Parathyroid adenoma (tissue), 2 donors: ENCODE measurements at regions not wholly inside any gene's neighbourhood (a gene's known extent, or its start where the extent isn't known, plus 50 kb on each side); places are given as distances from the start of the nearest gene placed in this dataset.

ENCODE experiments used
- H2AFZ ChIP-seq: fragments of 300-600 bp; sonication (generic); one replicate; pipeline ENCODE4 v1.7.0; 2017; ENCODE audit warnings: antibody characterized with exemption, mild to moderate bottlenecking
- H3K27ac ChIP-seq: fragments of 300-600 bp; sonication (generic); one replicate; pipeline ENCODE4 v1.7.0; 2017
- H3K27me3 ChIP-seq: fragments of 300-600 bp; sonication (generic); one replicate; pipeline ENCODE4 v1.7.0; 2017; ENCODE audit warnings: low read length; ENCODE audit not compliant: control insufficient read depth, insufficient read depth
- H3K36me3 ChIP-seq: fragments of 300-600 bp; sonication (generic); one replicate; pipeline ENCODE4 v1.7.0; 2017; ENCODE audit warnings: low read length; ENCODE audit not compliant: control insufficient read depth, insufficient read depth
- H3K4me1 ChIP-seq: fragments of 300-600 bp; sonication (generic); one replicate; pipeline ENCODE4 v1.7.0; 2017; ENCODE audit warnings: control low read depth
- H3K4me2 ChIP-seq: fragments of 300-600 bp; sonication (generic); one replicate; pipeline ENCODE4 v1.7.0; 2017; ENCODE audit warnings: low read length
- H3K4me3 ChIP-seq: fragments of 300-600 bp; sonication (generic); one replicate; pipeline ENCODE4 v1.7.0; 2017; ENCODE audit warnings: low read depth, low read length
- H3K79me2 ChIP-seq: fragments of 300-600 bp; sonication (generic); one replicate; pipeline ENCODE4 v1.7.0; 2017; ENCODE audit warnings: control low read depth
- H3K9ac ChIP-seq: fragments of 300-600 bp; sonication (generic); one replicate; pipeline ENCODE4 v1.7.0; 2017; ENCODE audit warnings: mild to moderate bottlenecking
- H3K9me3 ChIP-seq: fragments of 300-600 bp; sonication (generic); one replicate; pipeline ENCODE4 v1.7.0; 2017; ENCODE audit warnings: low read length; ENCODE audit not compliant: control insufficient read depth
- TF ChIP-seq, protein P1 (sequence below): fragments of 300-600 bp; sonication (generic); IDR thresholded peaks from one replicate; pipeline ENCODE4 v1.7.0; 2017; ENCODE audit warnings: antibody characterized with exemption, mild to moderate bottlenecking
- donor health status: primary hyperparathyroidism.

DNA sequence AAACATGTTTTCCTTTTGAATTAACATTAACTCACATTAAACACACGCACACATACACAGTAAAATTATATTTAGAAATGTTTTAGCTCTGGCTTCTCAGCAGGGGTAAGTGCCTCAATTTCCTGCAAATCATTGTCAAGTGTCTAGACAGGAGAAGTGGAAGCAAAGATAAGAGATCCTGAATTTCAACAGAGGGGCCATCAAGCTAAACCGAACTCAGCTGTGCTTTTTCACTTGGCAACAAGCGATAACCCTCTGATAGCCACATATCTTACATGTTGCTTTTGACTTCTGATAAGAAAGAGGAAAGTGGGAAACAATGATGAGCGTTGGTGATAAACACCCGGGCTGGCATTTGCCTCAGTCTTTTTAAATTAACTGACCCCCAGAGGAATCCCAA is 79.7 kb upstream of the SPDL1 start:
- H2AFZ ChIP-seq = no peak overlapping the region
- H3K27me3 ChIP-seq = no peaks in the 10 kb centered on the region
- no peak overlapping the region for H3K27ac ChIP-seq
- H3K4me3 ChIP-seq = no peak overlapping the region
- TF ChIP-seq, protein P1, sequence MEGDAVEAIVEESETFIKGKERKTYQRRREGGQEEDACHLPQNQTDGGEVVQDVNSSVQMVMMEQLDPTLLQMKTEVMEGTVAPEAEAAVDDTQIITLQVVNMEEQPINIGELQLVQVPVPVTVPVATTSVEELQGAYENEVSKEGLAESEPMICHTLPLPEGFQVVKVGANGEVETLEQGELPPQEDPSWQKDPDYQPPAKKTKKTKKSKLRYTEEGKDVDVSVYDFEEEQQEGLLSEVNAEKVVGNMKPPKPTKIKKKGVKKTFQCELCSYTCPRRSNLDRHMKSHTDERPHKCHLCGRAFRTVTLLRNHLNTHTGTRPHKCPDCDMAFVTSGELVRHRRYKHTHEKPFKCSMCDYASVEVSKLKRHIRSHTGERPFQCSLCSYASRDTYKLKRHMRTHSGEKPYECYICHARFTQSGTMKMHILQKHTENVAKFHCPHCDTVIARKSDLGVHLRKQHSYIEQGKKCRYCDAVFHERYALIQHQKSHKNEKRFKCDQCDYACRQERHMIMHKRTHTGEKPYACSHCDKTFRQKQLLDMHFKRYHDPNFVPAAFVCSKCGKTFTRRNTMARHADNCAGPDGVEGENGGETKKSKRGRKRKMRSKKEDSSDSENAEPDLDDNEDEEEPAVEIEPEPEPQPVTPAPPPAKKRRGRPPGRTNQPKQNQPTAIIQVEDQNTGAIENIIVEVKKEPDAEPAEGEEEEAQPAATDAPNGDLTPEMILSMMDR = no peak
- H3K4me2 ChIP-seq = no peak overlapping the region
- no peaks in the 10 kb centered on the region for H3K4me1 ChIP-seq
- no peaks in the 10 kb centered on the region for H3K9me3 ChIP-seq
- H3K36me3 ChIP-seq = no peaks in the 10 kb centered on the region
- H3K79me2 ChIP-seq = no peaks in the 10 kb centered on the region
- no peak overlapping the region for H3K9ac ChIP-seq

DNA sequence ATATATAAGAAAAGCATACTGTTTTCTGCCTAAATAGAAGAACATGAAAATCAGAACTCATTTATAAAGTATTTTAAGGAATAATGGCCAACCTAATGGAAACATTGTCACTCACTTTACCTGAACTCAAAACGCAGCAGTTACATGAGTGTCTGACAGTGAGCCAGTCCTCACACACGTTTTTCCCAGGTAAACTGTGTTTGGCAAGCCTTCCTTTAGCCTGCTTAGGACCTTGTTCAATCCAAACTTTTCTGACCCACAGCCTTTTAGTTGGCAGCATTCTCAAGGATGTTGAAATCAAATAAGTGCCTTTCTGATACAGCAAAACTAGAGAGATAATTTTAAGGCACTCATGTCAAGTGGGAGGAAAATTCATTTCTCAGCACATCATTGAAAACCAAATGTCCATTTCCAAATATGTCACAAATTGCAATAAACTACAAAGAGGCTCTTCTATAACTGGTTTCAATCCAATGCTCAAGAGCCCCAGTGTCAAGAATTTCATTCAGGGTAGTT is 83.5 kb upstream of the SPDL1 start:
- Histone ChIP-seq H3K9ac (no peak overlapping the region), H3K36me3 (no peaks in the 10 kb centered on the region)

DNA sequence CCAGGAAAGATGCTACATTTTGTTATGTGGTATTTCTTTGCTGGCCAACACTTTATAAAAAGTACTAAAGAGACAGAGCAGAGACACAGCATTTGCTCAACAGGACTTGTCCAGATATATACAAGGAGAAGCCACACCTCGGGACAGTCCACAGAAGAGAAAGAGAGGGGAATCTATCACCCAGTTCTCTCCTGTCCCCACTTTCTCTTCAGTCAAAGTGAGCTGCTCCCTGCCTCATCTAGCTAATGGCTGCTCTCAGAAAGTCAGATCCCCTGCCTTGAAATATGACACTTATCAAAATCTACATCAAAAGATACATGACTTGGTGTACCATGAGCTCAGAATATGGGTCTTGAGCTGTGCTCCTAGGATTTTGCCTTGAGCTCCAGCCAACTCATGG is 86.7 kb upstream of the SPDL1 start:
- TF ChIP-seq, protein P1 = no peak
- Histone ChIP-seq H3K27ac (no peak overlapping the region), H3K4me1 (no peaks in the 10 kb centered on the region), H3K9ac (no peak overlapping the region), H3K4me2 (no peak overlapping the region), H3K4me3 (no peak overlapping the region), H2AFZ (peak overlapping the region; percentile 65), H3K27me3 (no peaks in the 10 kb centered on the region), H3K36me3 (no peaks in the 10 kb centered on the region), H3K9me3 (no peaks in the 10 kb centered on the region), H3K79me2 (no peaks in the 10 kb centered on the region)

More for the DNA sequence above, 83.5 kb upstream of the SPDL1 start:
- H3K79me2 ChIP-seq = no peaks in the 10 kb centered on the region
- no peak overlapping the region for H3K4me3 ChIP-seq
- no peak overlapping the region for H3K27ac ChIP-seq
- no peak overlapping the region for H3K4me2 ChIP-seq
- H3K27me3 ChIP-seq = no peaks in the 10 kb centered on the region
- no peak overlapping the region for H2AFZ ChIP-seq
- TF ChIP-seq, protein P1 = no peak
- H3K4me1 ChIP-seq = no peaks in the 10 kb centered on the region
- H3K9me3 ChIP-seq = no peaks in the 10 kb centered on the region

DNA sequence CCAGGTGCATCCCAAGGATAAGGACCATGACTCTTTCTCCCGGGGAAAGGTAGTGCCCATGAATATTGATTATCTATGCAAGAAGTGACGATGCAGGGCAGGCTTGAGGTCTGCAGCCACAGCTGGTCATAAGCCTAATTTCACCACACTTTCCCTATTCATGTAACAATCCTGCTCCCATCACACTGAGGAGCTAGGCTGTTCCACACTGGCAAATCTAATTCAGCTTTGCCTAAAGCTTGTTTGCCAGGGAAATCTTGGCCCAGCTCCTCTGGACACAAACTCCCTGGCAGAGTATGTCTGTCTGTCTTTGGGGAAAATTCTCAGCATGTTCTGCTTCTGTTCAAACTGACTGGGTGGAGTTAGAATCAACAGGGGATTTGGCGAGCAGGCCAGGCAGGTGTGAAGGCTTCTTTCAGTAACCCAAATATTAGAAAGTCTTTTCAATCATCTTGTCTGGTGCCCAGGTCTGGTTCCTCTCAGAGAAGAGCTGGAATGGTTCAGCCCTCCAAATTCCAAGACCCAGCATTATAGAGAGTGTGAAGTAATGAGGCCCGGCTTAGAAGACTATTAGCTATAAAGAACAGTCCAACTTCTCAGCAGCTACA is 88.5 kb upstream of the SPDL1 start:
- H3K9me3 ChIP-seq = no peaks in the 10 kb centered on the region
- H3K27ac ChIP-seq = no peak overlapping the region
- H3K4me2 ChIP-seq = no peak overlapping the region
- H3K36me3 ChIP-seq = no peaks in the 10 kb centered on the region
- H3K4me3 ChIP-seq = no peak overlapping the region
- no peak overlapping the region for H2AFZ ChIP-seq
- H3K9ac ChIP-seq = no peak overlapping the region
- H3K79me2 ChIP-seq = no peaks in the 10 kb centered on the region
- no peaks in the 10 kb centered on the region for H3K27me3 ChIP-seq
- TF ChIP-seq, protein P1 = no peak
- H3K4me1 ChIP-seq = no peaks in the 10 kb centered on the region

DNA sequence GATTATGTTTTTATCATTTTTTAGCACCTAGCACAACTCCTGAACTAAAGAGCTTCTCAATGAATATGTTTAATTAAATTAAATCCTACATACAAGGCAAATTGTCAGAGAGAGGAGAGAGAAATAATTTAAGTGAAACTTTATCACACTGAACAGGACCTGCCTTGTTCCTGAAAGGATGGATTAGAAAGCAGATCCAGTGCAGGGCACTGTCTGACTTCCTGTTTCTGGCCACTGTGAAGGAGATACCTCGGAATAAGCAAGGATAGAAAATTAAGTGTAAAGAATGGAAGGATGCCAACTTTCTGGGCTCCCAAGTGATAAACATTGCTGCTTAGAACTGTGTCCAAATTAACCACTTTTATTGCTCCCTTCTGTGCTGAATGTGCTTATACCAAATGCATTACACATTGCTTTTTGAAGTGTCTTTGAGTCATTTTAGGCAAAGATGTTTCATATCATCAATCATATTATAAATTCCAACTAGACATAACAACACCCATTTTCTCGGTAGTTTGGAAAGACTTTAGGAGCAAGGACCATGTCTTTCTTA is 89.1 kb upstream of the SPDL1 start:
- no peak overlapping the region for H3K4me3 ChIP-seq
- no peaks in the 10 kb centered on the region for H3K4me1 ChIP-seq
- H3K27me3 ChIP-seq = no peaks in the 10 kb centered on the region
- no peak overlapping the region for H3K4me2 ChIP-seq
- no peaks in the 10 kb centered on the region for H3K79me2 ChIP-seq
- H2AFZ ChIP-seq = no peak overlapping the region
- TF ChIP-seq, protein P1 = no peak
- no peak overlapping the region for H3K27ac ChIP-seq
- H3K9ac ChIP-seq = no peak overlapping the region
- no peaks in the 10 kb centered on the region for H3K36me3 ChIP-seq
- no peaks in the 10 kb centered on the region for H3K9me3 ChIP-seq
